ENCODE measurements at regions not wholly inside any gene's neighbourhood (a gene's known extent, or its start where the extent isn't known, plus 50 kb on each side); places are given as distances from the start of the nearest gene placed in this dataset.
"Not testable (repeated sequence)": the region's sequence is repeated elsewhere in the genome, so short reads cannot be mapped to it uniquely, and the experiment has no call there.

GRCh38 chr2:192628017-192628416, 433.3 kb upstream of the TMEFF2 start:
- no peak for DNase-seq

- no peak for DNase-seq
Measured at GRCh38 chr2:192615105-192615504, 420.4 kb upstream of the TMEFF2 start.

GRCh38 chr2:192604295-192604694, 409.6 kb upstream of the TMEFF2 start:
- DNase-seq = no peak

- DNase-seq = not testable (repeated sequence)
Measured at GRCh38 chr2:192598649-192599048, 403.9 kb upstream of the TMEFF2 start.

GRCh38 chr2:192593561-192593960, 398.8 kb upstream of the TMEFF2 start:
- no peak for DNase-seq

GRCh38 chr2:192591617-192592016, 396.9 kb upstream of the TMEFF2 start:
- DNase-seq = no peak

GRCh38 chr2:192585418-192585817, 390.7 kb upstream of the TMEFF2 start:
- peak; percentile 3 for DNase-seq

GRCh38 chr2:192584976-192585375, 390.2 kb upstream of the TMEFF2 start:
- DNase-seq = no peak

- DNase-seq = no peak
Measured at GRCh38 chr2:192579965-192580700, 385.4 kb upstream of the TMEFF2 start.

GRCh38 chr2:192578780-192579179, 384.0 kb upstream of the TMEFF2 start:
- no peak for DNase-seq

GRCh38 chr2:192577706-192578105, 383.0 kb upstream of the TMEFF2 start:
- DNase-seq = no peak

GRCh38 chr2:192574552-192574951, 379.8 kb upstream of the TMEFF2 start:
- DNase-seq = no peak

- no peak for DNase-seq
Measured at GRCh38 chr2:192571636-192572035, 376.9 kb upstream of the TMEFF2 start.

GRCh38 chr2:192570788-192571187, 376.1 kb upstream of the TMEFF2 start:
- DNase-seq = no peak

- DNase-seq = no peak
Measured at GRCh38 chr2:192566863-192567262, 372.1 kb upstream of the TMEFF2 start.

- DNase-seq = no peak
Measured at GRCh38 chr2:192560326-192560725, 365.6 kb upstream of the TMEFF2 start.

- DNase-seq = no peak
Measured at GRCh38 chr2:192559587-192559986, 364.9 kb upstream of the TMEFF2 start.

GRCh38 chr2:192558637-192559036, 363.9 kb upstream of the TMEFF2 start:
- no peak for DNase-seq

- no peak for DNase-seq
Measured at GRCh38 chr2:192555740-192556139, 361.0 kb upstream of the TMEFF2 start.

- no peak for DNase-seq
Measured at GRCh38 chr2:192551760-192552159, 357.0 kb upstream of the TMEFF2 start.

- no peak for DNase-seq
Measured at GRCh38 chr2:192546565-192546964, 351.8 kb upstream of the TMEFF2 start.

- no peak for DNase-seq
Measured at GRCh38 chr2:192544371-192544955, 349.7 kb upstream of the TMEFF2 start.

- DNase-seq = not testable (repeated sequence)
Measured at GRCh38 chr2:192542148-192543066, 347.7 kb upstream of the TMEFF2 start.

GRCh38 chr2:192539306-192539705, 344.6 kb upstream of the TMEFF2 start:
- DNase-seq = no peak
